Activated naive CD8-positive, alpha-beta T cell treated with anti-CD3 and anti-CD28 coated beads, Interleukin-2, amount 50 U/mL, for 24 hours (primary cell): ENCODE measurements at regions not wholly inside any gene's neighbourhood (a gene's known extent, or its start where the extent isn't known, plus 50 kb on each side); places are given as distances from the start of the nearest gene placed in this dataset.

Source experiments
- ATAC-seq: fragments of 150-1000 bp; cut with Tn5 transposase; one replicate; pipeline ENCODE4 v1.10.0; 2021
- DNase-seq: peaks from one replicate; pipeline ENCODE4 v3.0.0; 2021
- H3K27ac Mint-ChIP-seq: one replicate; pipeline ENCODE4 v1.8.0; 2021; ENCODE audit warnings: mild to moderate bottlenecking, mixed read lengths
- H3K27me3 Mint-ChIP-seq: one replicate; pipeline ENCODE4 v1.8.0; 2021; ENCODE audit warnings: mixed read lengths
- H3K36me3 Mint-ChIP-seq: one replicate; pipeline ENCODE4 v1.8.0; 2021; ENCODE audit warnings: low read depth, mixed read lengths
- H3K4me1 Mint-ChIP-seq: one replicate; pipeline ENCODE4 v1.8.0; 2021; ENCODE audit warnings: mixed read lengths
- H3K4me3 Mint-ChIP-seq: one replicate; pipeline ENCODE4 v1.8.0; 2021; ENCODE audit warnings: mild to moderate bottlenecking, moderate library complexity, mixed read lengths
- H3K9me3 Mint-ChIP-seq: one replicate; pipeline ENCODE4 v1.8.0; 2021; ENCODE audit warnings: mixed read lengths

GRCh38 chr6:128572294-128572693, 51.9 kb upstream of the PTPRK start:
- no peaks in the 10 kb centered on the region for H3K27me3 Mint-ChIP-seq

GRCh38 chr6:128570680-128571063, 50.3 kb upstream of the PTPRK start:
- H3K36me3 Mint-ChIP-seq: no peaks in the 10 kb centered on the region
- ATAC-seq (no peak), DNase-seq (no peak)
- no peaks in the 10 kb centered on the region for H3K9me3 Mint-ChIP-seq
- peaks cover 3% of the 10 kb centered on the region for H3K4me1 Mint-ChIP-seq
- no peak overlapping the region for H3K27ac Mint-ChIP-seq
- no peaks in the 10 kb centered on the region for H3K27me3 Mint-ChIP-seq
- no peak overlapping the region for H3K4me3 Mint-ChIP-seq

More at GRCh38 chr6:128572294-128572693, 51.9 kb upstream of the PTPRK start:
- no peak overlapping the region for H3K27ac Mint-ChIP-seq
- H3K36me3 Mint-ChIP-seq: no peaks in the 10 kb centered on the region
- no peaks in the 10 kb centered on the region for H3K9me3 Mint-ChIP-seq
- no peak for ATAC-seq
- no peak overlapping the region for H3K4me3 Mint-ChIP-seq
- DNase-seq: no peak
- H3K4me1 Mint-ChIP-seq: peaks cover 10% of the 10 kb centered on the region

DNA sequence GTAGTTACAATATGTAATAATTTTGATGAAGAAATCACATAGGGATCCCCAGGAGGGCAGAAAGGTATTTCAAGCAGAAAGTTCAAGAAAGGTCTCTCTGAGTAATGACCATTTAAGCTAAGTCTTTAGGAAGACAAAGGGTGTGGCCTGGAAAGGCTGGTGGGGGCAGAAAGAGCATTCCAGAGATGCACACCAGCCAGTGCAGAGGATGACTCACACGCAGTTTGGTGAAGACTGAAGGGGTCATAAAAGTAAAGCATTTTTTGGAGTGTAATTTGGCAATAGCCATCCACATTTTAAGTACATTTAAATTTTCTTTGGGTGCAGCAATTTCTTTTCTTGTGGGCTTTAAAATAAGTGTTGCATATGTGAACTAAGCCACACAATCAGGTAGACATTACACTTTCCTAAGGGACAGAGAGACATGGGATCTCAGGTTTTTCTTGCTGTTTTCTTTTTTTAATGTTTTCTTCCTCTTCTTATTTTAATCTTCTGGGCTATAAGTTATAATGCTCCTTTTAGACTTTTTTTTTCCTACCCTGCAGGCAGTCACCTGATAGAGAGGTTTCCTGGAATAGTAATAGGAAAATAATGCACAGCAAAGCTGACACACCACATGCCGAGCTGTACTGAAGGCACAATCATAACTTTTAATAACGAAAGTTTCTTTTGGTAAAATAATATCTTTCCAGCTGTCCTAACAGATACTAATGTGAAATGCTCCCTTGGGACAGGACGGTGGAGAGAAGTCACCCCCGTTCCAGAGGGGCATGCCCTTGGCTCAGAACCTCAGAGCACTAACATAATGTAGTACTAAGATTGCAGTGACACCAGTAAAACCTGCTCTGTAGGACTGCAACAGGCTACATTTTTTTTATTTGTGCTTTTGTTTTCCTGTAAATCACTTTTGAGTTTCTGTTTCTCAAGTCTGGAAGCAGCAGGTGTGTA, 49.6 kb upstream of the PTPRK start:
- Mint-ChIP-seq H3K27ac (no peak overlapping the region), H3K4me3 (no peak overlapping the region), H3K36me3 (no peaks in the 10 kb centered on the region), H3K9me3 (no peaks in the 10 kb centered on the region), H3K27me3 (no peaks in the 10 kb centered on the region), H3K4me1 (peaks cover 2% of the 10 kb centered on the region)
- DNase-seq: no peak
- ATAC-seq: no peak
